K562 (cell line): ENCODE measurements at regions not wholly inside any gene's neighbourhood (a gene's known extent, or its start where the extent isn't known, plus 50 kb on each side); places are given as distances from the start of the nearest gene placed in this dataset.

Experiments
- ATAC-seq: fragments of 200-7000 bp; cut with Tn5 transposase; 3 replicates; pipeline ENCODE4 v1.9.1; 2020; ENCODE audit warnings: moderate library complexity
- BruUV-seq: library from RNA; stranded (reverse); fragments of 400-500 nt; replicated peaks from 2 replicates; lab custom pipeline; 2021; lab: Mats Ljungman, UMichigan
- CTCF ChIA-PET: fragments of 300-600 bp; formaldehyde crosslinking; extraction: SDS; loops from one replicate; lab custom pipeline; 2021; ENCODE audit warnings: low intra/inter-chr PET ratio; lab: Yijun Ruan, JAX
- POLR2A ChIA-PET: fragments of 300-600, 350-650 bp; sonication (Branson Sonifier 250); formaldehyde crosslinking; extraction: SDS; loops from one replicate; lab custom pipeline; 2021; ENCODE audit warnings: antibody characterized with exemption, inconsistent platforms; lab: Yijun Ruan, JAX
- DNase-seq, 4 experiments: peaks; one replicate each; pipeline versions ENCODE4 v3.0.0 to v3.0.0-alpha.2; 2011 to 2018; ENCODE audit warnings: low spot score in 3 of 4, mixed read lengths in 3 of 4; ENCODE audit errors: extremely low read depth in 1 of 4
- FAIRE-seq: peaks from 2 replicates; lab custom pipeline; 2011; peaks lifted over from hg19 to GRCh38; lab: Jason Lieb, UNC
- H2AFZ ChIP-seq: 2 replicates; pipeline ENCODE4 v1.6.0; 2011; ENCODE audit warnings: low read depth, low read length, control low read depth, inconsistent platforms
- H3K27ac ChIP-seq: fragments of 200-600 bp; 3 replicates; pipeline ENCODE4 v1.8.0; 2011; ENCODE audit warnings: low read depth, mild to moderate bottlenecking, control low read depth, inconsistent platforms, low read length, moderate library complexity, mixed read lengths; ENCODE audit errors: extremely low read depth
- H3K27me3 ChIP-seq, 2 experiments: fragments of 300-600 bp in 1 of 2; 2 replicates in 1 of 2; 3 replicates in 1 of 2; pipeline versions ENCODE4 v1.6.0 to v1.8.0; 2011; ENCODE audit warnings: inconsistent platforms in 2 of 2, low read length in 2 of 2, mild to moderate bottlenecking in 1 of 2, mixed read lengths in 1 of 2, moderate library complexity in 1 of 2; ENCODE audit not compliant: control insufficient read depth in 2 of 2, insufficient read depth in 2 of 2
- H3K36me3 ChIP-seq: fragments of 300-600 bp; 3 replicates; pipeline ENCODE4 v1.8.0; 2011; ENCODE audit warnings: mild to moderate bottlenecking, low read length, inconsistent platforms; ENCODE audit not compliant: control insufficient read depth, insufficient read depth
- H3K4me1 ChIP-seq, 2 experiments: fragments of 200-600 bp in 1 of 2; replicated peaks in 1 of 2; 2 replicates in 1 of 2; 3 replicates in 1 of 2; pipeline versions ENCODE4 v1.5.1 to v1.8.0; 2011; ENCODE audit warnings: inconsistent platforms in 2 of 2, low read length in 2 of 2, mild to moderate bottlenecking in 1 of 2, mixed read lengths in 1 of 2, moderate library complexity in 1 of 2; ENCODE audit not compliant: control insufficient read depth in 2 of 2, insufficient read depth in 2 of 2
- H3K4me2 ChIP-seq: 2 replicates; pipeline ENCODE4 v1.6.1; 2011; ENCODE audit warnings: low read length, control low read depth, inconsistent platforms, mixed read lengths; ENCODE audit not compliant: insufficient read depth
- H3K4me3 ChIP-seq: fragments of 200-600 bp; sonication (generic), shearing (Covaris generic); 2 replicates; pipeline ENCODE4 v1.5.1; 2016; ENCODE audit warnings: control low read depth, inconsistent platforms
- H3K79me2 ChIP-seq: fragments of 200-600 bp; 3 replicates; pipeline ENCODE4 v1.8.0; 2011; ENCODE audit warnings: low read length, inconsistent platforms; ENCODE audit not compliant: control insufficient read depth, insufficient read depth
- H3K9ac ChIP-seq, 2 experiments: 2 replicates each; pipeline versions ENCODE4 v1.6.0 to v1.6.1; 2011; ENCODE audit warnings: low read depth in 2 of 2, low read length in 2 of 2, control low read depth in 1 of 2, inconsistent platforms in 1 of 2, mild to moderate bottlenecking in 1 of 2, mixed read lengths in 1 of 2; ENCODE audit not compliant: insufficient read depth in 1 of 2
- H3K9me1 ChIP-seq: one replicate; pipeline ENCODE4 v1.6.0; 2011; ENCODE audit warnings: inconsistent platforms, mild to moderate bottlenecking, low read length, moderate library complexity; ENCODE audit not compliant: control insufficient read depth, insufficient read depth
- H3K9me3 ChIP-seq: replicated peaks from 2 replicates; pipeline ENCODE4 v1.5.1; 2011; ENCODE audit warnings: low read depth, low read length, inconsistent platforms; ENCODE audit not compliant: control insufficient read depth, insufficient read depth
- H4K20me1 ChIP-seq: replicated peaks from 2 replicates; pipeline ENCODE4 v1.6.1; 2011; ENCODE audit warnings: low read length, inconsistent platforms, mixed read lengths; ENCODE audit not compliant: control insufficient read depth, insufficient read depth
- ARID3A ChIP-seq: IDR thresholded peaks from 2 replicates; pipeline ENCODE4 v1.6.1; 2012; ENCODE audit warnings: low read depth, low read length, improper control_type of control experiment, borderline replicate concordance
- CAMTA2 ChIP-seq: fragments of 250-450 bp; sonication (Bioruptor Pico); conservative IDR thresholded peaks from 2 replicates; pipeline ENCODE4 v1.5.1; 2022
- FOSL1 ChIP-seq: fragments of 200-800 bp; sonication (Bioruptor generic); conservative IDR thresholded peaks from 2 replicates; pipeline ENCODE4 v1.6.1; 2016; ENCODE audit warnings: missing genetic modification characterization, missing compliant biosample characterization
- FOXP1 ChIP-seq: sonication (generic); formaldehyde crosslinking; IDR thresholded peaks from 2 replicates; pipeline ENCODE4 v1.8.0; 2022; ENCODE audit warnings: mild to moderate bottlenecking, missing genetic modification reagents
- FUS ChIP-seq: fragments of 200-400 bp; formaldehyde crosslinking; optimal IDR thresholded peaks from 2 replicates; pipeline ENCODE3; 2017; ENCODE audit warnings: low read depth, low read length
- KLF1 ChIP-seq: fragments of 450-650 bp; IDR thresholded peaks from 2 replicates; pipeline ENCODE4 v1.6.1; 2016; ENCODE audit warnings: missing genetic modification characterization, missing compliant biosample characterization
- RERE ChIP-seq: sonication (generic); formaldehyde crosslinking; IDR thresholded peaks from 2 replicates; pipeline ENCODE4 v1.8.0; 2023; ENCODE audit warnings: missing genetic modification reagents, mild to moderate bottlenecking, borderline replicate concordance
- SNIP1 ChIP-seq: fragments of 450-650 bp; IDR thresholded peaks from 2 replicates; pipeline ENCODE4 v1.7.1; 2017; ENCODE audit warnings: low read depth, mild to moderate bottlenecking
- TSHZ1 ChIP-seq: fragments of 250-450 bp; sonication (Bioruptor Pico); IDR thresholded peaks from 2 replicates; pipeline ENCODE4 v1.4.0; 2020; ENCODE audit warnings: mild to moderate bottlenecking, moderate library complexity
- ZKSCAN3 ChIP-seq: fragments of 250-450 bp; sonication (Bioruptor Pico); IDR thresholded peaks from 2 replicates; pipeline ENCODE4 v1.4.0; 2020
- ZNF551 ChIP-seq: fragments of 250-450 bp; sonication (Bioruptor Pico); IDR thresholded peaks from 2 replicates; pipeline ENCODE4 v1.5.0; 2021; ENCODE audit warnings: mild to moderate bottlenecking, moderate library complexity
- ZNF583 ChIP-seq: fragments of 250-450 bp; sonication (Bioruptor Pico); IDR thresholded peaks from 2 replicates; pipeline ENCODE4 v1.4.0; 2020
- WGBS: fragments of 100-300 bp; shearing (Covaris generic); methylation state at CpG from one replicate; pipeline ENCODE4 v1.1.6; 2016; ENCODE audit warnings: low coverage, mixed read lengths; ENCODE audit not compliant: insufficient coverage; ENCODE audit errors: missing lambda C conversion rate; 5-methylcytosine and 5-hydroxymethylcytosine counted together
- in situ Hi-C: fragments of 300-500 bp; cut with MboI; formaldehyde crosslinking; loops from 4 replicates; pipeline ENCODE4 v1.15.0; 2018; ENCODE audit warnings: inconsistent platforms, mixed read lengths
- intact Hi-C: fragments of 100-400 bp; cut with micrococcal nuclease; formaldehyde crosslinking; loops from 2 replicates; pipeline ENCODE4 v1.14.2; 2022

- BruUV-seq: no TSS peak
- FAIRE-seq (no peak), ATAC-seq (no peak), DNase-seq (no peak)
- no peaks in the 10 kb centered on the region for H4K20me1 ChIP-seq
- no peaks in the 10 kb centered on the region for H3K79me2 ChIP-seq
- H3K36me3 ChIP-seq: no peaks in the 10 kb centered on the region
- intact Hi-C loops: no loop called here
- in situ Hi-C loops: no loop called here
- no peak overlapping the region for H3K4me3 ChIP-seq
- no peak overlapping the region for H3K4me2 ChIP-seq
- ChIA-PET CTCF (no interaction called here), POLR2A (no interaction called here)
- H3K4me1 ChIP-seq: peaks cover 0 to 17% of the 10 kb centered on the region in 2 experiments; a peak in 3 of 5 replicates
- no peak overlapping the region for H3K27ac ChIP-seq
- no peaks in the 10 kb centered on the region for H3K9me3 ChIP-seq
- H3K9me1 ChIP-seq: no peaks in the 10 kb centered on the region
- H3K9ac ChIP-seq: no peak overlapping the region
- H2AFZ ChIP-seq: no peak overlapping the region
- WGBS: 39% methylated on average over 4 of the region's 4 CpGs
- H3K27me3 ChIP-seq: no peaks in the 10 kb centered on the region
- TF ChIP-seq FOSL1 (no peak), CAMTA2 (CRISPR knock-in tag) (no peak), SNIP1 (no peak), RERE (no peak), ZNF551 (CRISPR knock-in tag) (no peak), FUS (no peak), FOXP1 (CRISPR knock-in tag) (no peak), ARID3A (no peak), ZKSCAN3 (no peak), KLF1 (tag) (no peak), TSHZ1 (CRISPR knock-in tag) (no peak), ZNF583 (no peak)
Measured at GRCh38 chr12:46468813-46469212, 96.2 kb upstream of the SLC38A2 start.
